ENCODE measurements at regions not wholly inside any gene's neighbourhood (a gene's known extent, or its start where the extent isn't known, plus 50 kb on each side); places are given as distances from the start of the nearest gene placed in this dataset.

DNA sequence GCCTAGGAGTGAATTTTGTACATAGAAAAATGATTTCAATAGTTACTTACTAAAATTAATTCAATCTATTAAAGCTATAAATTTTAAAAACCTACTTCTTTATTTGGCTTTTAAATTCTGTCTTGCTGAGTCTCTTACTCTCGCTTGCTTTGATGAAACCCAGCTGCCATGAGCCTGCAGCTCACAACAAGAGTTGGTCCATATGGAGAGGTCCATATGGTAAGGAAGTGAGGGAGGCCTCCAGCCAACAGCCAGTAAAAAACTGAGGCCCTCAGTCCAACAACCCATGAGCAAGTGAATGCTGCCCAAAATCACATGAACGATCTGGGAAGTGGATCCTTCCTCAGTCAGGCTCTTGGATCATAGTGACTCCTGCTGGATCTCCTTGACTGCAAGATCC is 89.9 kb upstream of the CXADR start:
- in situ Hi-C loops (cut with HindIII; ENCODE audit: low sequenced_read_pairs): no loop called here
- no peak for DNase-seq (ENCODE audit: low read depth, low spot score)

GRCh38 chr21:17427157-17427556 is 85.7 kb upstream of the CXADR start:
- H3K4me3 ChIP-seq (ENCODE audit: low read depth, low read length): no peak overlapping the region
- no peak for DNase-seq (ENCODE audit: low read depth, low spot score)
- in situ Hi-C loops (cut with HindIII; ENCODE audit: low sequenced_read_pairs): no loop called here
- TF ChIP-seq, protein P1, sequence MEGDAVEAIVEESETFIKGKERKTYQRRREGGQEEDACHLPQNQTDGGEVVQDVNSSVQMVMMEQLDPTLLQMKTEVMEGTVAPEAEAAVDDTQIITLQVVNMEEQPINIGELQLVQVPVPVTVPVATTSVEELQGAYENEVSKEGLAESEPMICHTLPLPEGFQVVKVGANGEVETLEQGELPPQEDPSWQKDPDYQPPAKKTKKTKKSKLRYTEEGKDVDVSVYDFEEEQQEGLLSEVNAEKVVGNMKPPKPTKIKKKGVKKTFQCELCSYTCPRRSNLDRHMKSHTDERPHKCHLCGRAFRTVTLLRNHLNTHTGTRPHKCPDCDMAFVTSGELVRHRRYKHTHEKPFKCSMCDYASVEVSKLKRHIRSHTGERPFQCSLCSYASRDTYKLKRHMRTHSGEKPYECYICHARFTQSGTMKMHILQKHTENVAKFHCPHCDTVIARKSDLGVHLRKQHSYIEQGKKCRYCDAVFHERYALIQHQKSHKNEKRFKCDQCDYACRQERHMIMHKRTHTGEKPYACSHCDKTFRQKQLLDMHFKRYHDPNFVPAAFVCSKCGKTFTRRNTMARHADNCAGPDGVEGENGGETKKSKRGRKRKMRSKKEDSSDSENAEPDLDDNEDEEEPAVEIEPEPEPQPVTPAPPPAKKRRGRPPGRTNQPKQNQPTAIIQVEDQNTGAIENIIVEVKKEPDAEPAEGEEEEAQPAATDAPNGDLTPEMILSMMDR (IDR thresholded peaks at IDR 0.05; ENCODE audit: low read depth, low read length): no peak

More for the DNA sequence above, 89.9 kb upstream of the CXADR start:
- TF ChIP-seq, protein P1 (IDR thresholded peaks at IDR 0.05; ENCODE audit: low read depth, low read length): no peak
- H3K4me3 ChIP-seq (ENCODE audit: low read depth, low read length): no peak overlapping the region

- DNase-seq (ENCODE audit: low read depth, low spot score): no peak
- TF ChIP-seq, protein P1 (IDR thresholded peaks at IDR 0.05; ENCODE audit: low read depth, low read length): no peak
- no peak overlapping the region for H3K4me3 ChIP-seq (ENCODE audit: low read depth, low read length)
- in situ Hi-C loops (cut with HindIII; ENCODE audit: low sequenced_read_pairs): no loop called here
Measured at GRCh38 chr21:17427831-17428483, 84.9 kb upstream of the CXADR start.

DNA sequence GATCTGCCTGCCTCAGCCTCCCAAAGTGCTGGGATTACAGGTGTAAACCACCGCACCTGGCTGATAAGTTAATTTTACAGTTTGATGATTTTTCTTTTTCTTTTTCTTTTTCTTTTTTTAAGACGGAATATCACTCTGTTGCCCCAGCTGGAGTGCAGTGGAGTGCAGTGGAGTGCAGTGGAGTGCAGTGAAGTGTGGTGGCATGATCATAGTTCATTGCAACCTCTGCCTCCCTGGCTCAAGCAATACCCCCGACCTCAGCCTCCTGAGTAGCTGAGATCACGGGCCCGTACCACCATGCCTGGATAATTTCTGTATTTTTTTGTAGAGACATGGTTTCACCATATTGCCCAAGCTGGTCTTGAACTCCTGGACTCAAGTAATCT is 84.4 kb upstream of the CXADR start:
- in situ Hi-C loops (cut with HindIII; ENCODE audit: low sequenced_read_pairs): no loop called here
- TF ChIP-seq, protein P1 (IDR thresholded peaks at IDR 0.05; ENCODE audit: low read depth, low read length): no peak
- DNase-seq (ENCODE audit: low read depth, low spot score): no peak
- H3K4me3 ChIP-seq (ENCODE audit: low read depth, low read length): no peak overlapping the region

DNA sequence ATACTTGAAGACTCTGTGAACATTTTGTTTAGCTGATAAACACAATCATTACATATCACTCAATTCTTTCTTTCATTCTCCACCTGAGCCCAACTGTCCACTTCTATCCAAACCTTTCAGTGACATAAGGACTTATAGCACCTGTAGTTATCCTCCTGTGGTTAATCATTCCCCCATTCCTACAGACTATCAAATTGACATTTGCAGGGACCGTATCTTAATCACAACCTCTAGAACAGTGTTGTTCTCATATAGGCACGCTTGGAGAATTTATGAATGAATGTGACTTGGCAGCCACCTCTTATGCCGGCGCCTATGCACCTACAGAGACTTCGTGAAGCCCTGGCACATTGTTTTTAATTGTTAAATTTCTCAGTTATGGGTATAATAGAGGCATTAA is 83.9 kb upstream of the CXADR start:
- in situ Hi-C loops (cut with HindIII; ENCODE audit: low sequenced_read_pairs): no loop called here
- TF ChIP-seq, protein P1 (IDR thresholded peaks at IDR 0.05; ENCODE audit: low read depth, low read length): no peak
- no peak for DNase-seq (ENCODE audit: low read depth, low spot score)
- H3K4me3 ChIP-seq (ENCODE audit: low read depth, low read length): no peak overlapping the region

DNA sequence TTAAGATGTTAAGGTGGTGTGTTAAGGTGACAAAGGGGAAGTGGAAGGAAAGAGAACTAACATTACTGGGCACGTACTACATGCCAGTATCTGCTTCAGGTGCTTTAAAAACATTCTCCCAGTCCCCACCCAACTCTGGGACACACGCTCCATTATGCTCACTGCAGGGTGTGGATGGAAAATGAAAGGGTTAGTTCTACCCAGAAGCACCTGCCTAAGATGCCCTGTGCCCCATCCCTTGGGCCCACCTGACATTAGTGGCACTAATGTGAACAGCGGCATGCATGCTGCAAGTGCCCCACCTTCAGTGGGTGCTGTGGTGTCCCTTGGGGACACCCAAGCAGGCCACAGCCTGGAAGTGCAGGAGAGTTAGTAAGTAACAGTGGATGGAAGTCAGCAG is 82.9 kb upstream of the CXADR start:
- TF ChIP-seq, protein P1 (IDR thresholded peaks at IDR 0.05; ENCODE audit: low read depth, low read length): no peak
- in situ Hi-C loops (cut with HindIII; ENCODE audit: low sequenced_read_pairs): no loop called here
- no peak overlapping the region for H3K4me3 ChIP-seq (ENCODE audit: low read depth, low read length)
- DNase-seq (ENCODE audit: low read depth, low spot score): no peak

GRCh38 chr21:17432732-17433057 is 80.1 kb upstream of the CXADR start:
- in situ Hi-C loops (cut with HindIII; ENCODE audit: low sequenced_read_pairs): no loop called here
- TF ChIP-seq, protein P1 (IDR thresholded peaks at IDR 0.05; ENCODE audit: low read depth, low read length): no peak
- DNase-seq (ENCODE audit: low read depth, low spot score): no peak
- H3K4me3 ChIP-seq (ENCODE audit: low read depth, low read length): no peak overlapping the region

Data from astrocyte of the spinal cord (primary cell).